ENCODE measurements at regions not wholly inside any gene's neighbourhood (a gene's known extent, or its start where the extent isn't known, plus 50 kb on each side); places are given as distances from the start of the nearest gene placed in this dataset.
"Not testable (repeated sequence)": the region's sequence is repeated elsewhere in the genome, so short reads cannot be mapped to it uniquely, and the experiment has no call there.

GRCh38 chr2:204145791-204146190, 209.2 kb downstream of the ICOS start:
- DNase-seq = no peak

GRCh38 chr2:204147040-204147439, 210.5 kb downstream of the ICOS start:
- not testable (repeated sequence) for DNase-seq

DNA sequence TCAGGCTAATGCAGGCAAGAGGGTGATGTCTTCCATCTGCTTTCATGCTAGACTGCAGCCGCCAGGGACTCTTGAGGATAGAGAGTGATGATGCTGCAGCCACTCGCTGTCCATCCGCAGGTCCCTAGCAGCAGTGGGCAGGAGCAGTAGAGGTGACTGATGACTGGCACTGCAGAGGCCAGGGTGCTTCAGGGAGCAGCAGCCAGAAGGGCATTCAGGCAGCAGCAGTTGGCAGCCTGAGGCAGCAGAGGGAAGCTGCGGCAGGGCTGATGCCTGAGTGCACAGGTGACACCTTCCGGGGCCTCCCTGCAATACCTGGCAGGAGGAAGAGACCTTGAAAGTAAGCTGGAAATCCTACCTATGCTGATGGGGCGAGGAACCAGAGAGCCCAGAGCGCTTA, 214.2 kb downstream of the ICOS start:
- no peak for DNase-seq

DNA sequence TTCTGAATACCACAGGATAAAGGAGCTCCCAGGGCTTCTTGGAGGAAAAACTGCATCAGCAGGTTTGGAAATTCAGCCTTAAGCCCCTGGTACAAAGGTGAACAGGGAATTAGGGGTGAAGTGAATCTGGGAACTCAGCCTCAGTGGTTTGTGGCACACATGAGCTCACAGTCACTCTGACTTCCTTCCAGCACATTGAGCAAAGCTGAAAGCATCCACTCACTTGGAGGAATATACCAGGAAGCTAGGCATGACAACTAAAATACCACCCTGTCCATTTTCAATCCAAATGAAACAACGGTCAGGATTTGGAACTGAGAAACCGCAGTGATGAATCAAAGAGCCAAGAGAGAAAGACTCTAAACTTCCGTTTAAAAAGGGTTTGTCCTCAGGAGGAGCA, 216.1 kb downstream of the ICOS start:
- no peak for DNase-seq

GRCh38 chr2:204154863-204155262, 218.3 kb downstream of the ICOS start:
- DNase-seq = no peak

DNA sequence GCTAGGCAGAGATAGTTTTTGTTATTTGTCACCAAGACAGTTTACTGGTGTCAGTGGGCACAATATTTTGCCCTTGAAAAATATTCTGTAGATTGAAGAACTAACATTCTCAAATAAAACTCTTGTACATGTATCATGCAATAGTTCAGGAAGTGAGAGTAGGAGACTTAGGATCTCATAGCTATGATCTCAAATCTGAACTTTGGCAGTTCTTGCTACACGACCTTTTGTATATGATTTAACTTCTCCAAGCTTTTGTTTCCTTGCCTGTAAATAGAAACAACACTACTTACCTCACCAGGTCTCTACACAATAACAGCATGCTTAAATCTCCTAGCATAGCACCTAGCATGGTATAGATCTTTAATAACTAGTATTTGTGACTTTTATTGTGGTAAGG, 219.9 kb downstream of the ICOS start:
- DNase-seq = no peak

- no peak for DNase-seq
These were observed 221.1 kb downstream of the ICOS start for GRCh38 chr2:204157684-204158083.

- no peak for DNase-seq
These were observed 223.0 kb downstream of the ICOS start for GRCh38 chr2:204159526-204159925.

DNA sequence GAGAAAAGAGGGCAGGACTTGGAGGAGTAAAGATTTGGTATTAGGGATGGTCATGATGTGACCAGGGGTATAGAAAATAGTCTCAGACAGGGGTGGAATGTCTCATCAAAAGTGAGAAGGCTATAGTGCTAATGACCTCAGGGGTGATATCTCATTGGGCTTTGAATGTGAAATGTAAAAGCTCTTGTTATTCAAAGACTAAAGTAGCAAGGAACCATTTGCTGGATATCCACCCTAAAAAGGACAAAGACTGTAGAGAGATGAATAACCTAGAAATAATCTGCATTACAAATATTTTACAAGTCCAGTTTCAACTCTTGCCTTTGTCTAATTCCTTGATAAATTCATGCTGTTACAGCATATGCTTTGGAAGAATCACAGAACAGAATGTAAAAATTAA, 224.4 kb downstream of the ICOS start:
- DNase-seq = no peak

- no peak for DNase-seq
These were observed 225.3 kb downstream of the ICOS start for GRCh38 chr2:204161886-204162285.

DNA sequence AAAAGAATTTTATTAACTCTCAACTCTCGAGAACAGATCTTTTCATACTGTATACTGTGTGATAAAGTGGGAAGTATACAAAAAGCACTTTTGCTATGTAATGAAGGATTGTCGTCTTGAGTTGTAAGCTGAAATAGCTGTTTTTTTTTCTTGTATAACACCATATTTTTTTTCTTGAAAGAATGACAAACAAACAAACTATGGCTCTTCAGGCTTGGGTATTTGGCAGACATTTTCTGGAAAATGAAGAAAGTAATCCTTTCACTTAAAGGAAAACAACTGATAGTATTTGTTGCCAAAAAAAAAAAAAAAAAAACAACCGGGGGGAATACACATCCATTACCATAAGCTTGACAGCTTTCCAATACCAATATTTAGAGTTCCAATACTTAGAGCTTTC, 230.4 kb downstream of the ICOS start:
- no peak for DNase-seq

- not testable (repeated sequence) for DNase-seq
These were observed 231.1 kb downstream of the ICOS start for GRCh38 chr2:204167670-204168069.

- DNase-seq = no peak
These were observed 233.8 kb downstream of the ICOS start for GRCh38 chr2:204170411-204170810.

- no peak for DNase-seq
These were observed 235.0 kb downstream of the ICOS start for GRCh38 chr2:204171432-204172144.

DNA sequence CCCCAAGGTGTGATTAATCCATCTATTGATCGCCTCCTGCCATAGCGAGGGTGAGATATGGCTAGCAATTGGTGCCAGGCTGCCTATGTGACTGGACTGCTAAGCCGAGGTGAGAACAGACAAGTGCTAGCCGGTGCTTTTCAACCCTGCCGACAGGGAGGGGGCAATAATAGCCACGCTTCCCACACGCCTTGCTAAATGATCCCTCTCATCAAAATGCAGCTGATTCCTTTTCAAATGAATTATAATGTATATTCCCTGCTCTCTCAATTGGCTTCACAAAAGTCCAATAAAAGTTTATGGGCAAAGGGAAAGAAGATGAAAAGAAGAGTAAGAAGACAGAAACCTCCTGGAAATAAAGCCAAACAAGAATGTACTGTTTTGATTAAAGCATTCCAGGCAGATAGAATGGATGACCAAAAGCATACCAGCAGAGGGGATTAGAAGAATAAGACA, 235.6 kb downstream of the ICOS start:
- no peak for DNase-seq

- DNase-seq = no peak
These were observed 237.5 kb downstream of the ICOS start for GRCh38 chr2:204174034-204174433.

DNA sequence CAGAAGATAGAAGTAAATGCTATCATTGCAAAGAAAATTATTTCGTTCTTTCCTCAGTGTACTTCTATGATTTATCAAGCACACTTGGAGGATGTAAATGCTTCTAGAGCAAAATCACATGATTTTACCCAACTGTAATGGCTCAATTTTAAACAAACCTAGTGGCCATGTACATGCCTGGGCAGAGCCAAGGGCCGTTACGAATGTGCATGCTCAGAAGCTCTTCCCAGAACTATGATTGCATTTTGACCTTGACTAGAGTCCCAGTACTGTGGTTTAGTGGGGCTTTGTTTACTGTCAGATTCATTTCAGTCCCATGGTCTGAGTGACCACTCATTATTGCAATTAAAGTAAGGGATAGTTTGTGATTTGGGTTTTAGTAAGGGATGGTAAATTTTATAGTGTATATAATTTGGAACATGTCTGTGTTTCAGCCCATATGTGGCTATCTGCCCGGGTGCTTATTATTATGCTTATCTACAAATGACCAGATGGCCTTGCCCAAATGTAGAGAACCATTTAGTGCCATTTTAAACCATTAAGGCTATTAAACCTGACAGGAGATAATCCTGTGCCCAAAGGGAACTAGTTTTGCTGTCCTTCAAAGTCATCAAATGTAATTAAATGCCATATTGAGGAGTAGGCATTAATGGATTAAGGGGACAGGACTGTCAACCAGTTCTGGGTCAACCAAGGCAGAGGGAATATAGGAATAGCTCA, 239.1 kb downstream of the ICOS start:
- DNase-seq = no peak

DNA sequence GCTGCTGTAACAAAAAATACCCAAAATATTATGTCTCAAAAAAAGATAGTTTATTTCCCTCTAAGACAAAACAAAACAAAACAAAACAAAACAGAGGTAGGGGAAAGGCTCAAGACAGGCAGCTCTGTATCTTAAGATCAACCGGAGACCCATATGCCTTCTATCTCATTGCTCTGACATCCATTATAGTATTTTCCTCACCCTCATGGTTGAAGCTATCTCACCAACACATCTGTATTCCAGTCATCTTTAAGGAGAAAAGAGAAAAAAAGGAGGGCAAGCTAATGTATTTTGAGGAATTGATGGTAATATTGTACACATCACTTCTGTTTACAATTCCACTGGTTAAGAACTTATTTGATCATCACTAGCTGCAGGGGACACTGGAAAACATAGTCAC, 239.7 kb downstream of the ICOS start:
- DNase-seq = no peak

GRCh38 chr2:204177251-204177976, 240.9 kb downstream of the ICOS start:
- DNase-seq = no peak

DNA sequence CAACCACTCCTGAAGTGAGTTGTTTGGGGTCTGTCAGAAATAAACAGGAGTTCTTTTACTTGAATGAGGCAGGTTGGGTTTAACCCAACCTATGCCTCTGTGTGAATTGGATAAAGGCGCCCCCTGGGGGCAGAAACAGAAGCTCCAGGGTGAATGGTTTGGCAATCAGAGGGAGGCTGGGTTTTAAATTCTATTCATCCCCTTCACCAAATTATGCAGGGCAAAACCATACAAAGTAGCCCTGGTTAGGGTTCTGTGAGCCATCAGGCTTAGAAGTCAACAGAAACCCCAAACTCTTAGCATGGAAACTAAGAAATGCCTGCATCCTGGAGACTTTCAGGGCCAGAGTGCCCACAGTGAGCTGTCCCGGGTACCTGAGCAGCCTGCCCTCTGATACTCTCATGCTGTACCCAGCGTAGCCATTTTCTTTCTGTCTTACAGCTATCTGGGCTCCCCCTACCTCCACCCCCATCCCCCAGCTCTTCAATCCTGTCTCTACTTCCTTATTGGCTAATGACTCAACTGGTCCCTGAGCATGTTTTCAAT, 241.5 kb downstream of the ICOS start:
- DNase-seq = peak; percentile 69

DNA sequence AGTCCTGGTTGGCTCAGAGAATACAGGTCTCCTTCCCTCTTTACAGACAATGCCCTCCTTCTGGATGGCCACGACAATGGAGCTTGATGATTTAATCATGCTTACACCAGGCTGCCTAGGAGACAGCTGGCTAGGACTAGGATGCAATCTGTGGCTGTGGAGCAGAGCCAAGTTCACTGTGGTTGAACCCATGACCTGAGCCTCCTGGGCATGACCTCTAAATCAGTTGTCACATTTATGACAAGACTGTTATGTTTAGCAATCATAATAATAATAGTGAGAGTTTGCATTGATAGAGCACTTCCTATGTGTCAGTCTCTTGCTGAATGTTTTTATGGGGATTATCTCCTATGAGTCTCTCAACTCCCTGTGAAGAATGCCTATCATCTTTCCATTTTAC, 244.1 kb downstream of the ICOS start:
- peak; percentile 3 for DNase-seq

GRCh38 chr2:204183608-204184007, 247.0 kb downstream of the ICOS start:
- DNase-seq = no peak

DNA sequence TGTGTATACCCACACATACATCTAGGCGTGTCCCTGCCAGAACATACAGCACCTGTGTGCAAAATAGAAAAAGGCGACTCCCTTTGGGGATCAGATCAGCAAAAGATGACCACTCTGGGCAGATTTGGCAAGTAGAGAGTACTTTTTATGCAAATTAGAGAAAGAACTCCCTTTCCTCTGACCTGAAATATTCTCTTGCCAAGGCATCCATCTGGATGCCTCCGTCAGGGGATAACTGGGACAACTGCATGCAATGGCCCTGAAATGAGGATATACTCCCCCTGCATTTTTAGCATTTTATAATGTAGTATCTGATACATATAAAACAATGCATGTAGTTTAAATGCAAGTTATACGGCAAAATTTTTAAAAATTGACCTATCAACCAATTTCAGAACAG, 247.7 kb downstream of the ICOS start:
- DNase-seq = no peak
